GM18873 (cell line): ENCODE measurements at regions not wholly inside any gene's neighbourhood (a gene's known extent, or its start where the extent isn't known, plus 50 kb on each side); places are given as distances from the start of the nearest gene placed in this dataset.

ENCODE experiments used
- ATAC-seq: cut with Tn5 transposase; IDR thresholded peaks from one replicate; pipeline ENCODE4 v1.9.1; 2021; ENCODE audit warnings: mild to moderate bottlenecking, moderate library complexity, moderate number of reproducible peaks; ENCODE audit not compliant: unreplicated experiment, low FRiP score

DNA sequence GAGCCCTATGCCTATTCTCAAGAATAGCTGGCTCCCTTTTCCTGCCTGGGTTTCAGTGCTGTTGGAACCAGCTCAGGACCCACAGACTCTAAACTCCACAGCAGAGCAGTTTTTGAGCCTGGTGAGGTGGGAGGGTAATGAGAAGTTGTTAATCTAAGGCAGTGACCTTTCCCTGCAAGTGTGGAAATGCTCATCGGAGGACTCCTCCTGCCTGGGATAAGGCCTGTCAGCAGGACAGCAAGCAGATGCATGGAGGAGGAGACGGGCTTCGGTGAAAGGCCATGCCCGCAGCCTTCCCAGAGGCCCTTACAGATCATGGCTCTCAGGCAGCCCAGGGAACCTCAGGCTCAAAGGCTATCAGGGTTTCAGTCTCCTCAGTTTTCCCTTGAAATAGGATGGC, 70.0 kb upstream of the SHISA3 start:
- ATAC-seq, result no peak

DNA sequence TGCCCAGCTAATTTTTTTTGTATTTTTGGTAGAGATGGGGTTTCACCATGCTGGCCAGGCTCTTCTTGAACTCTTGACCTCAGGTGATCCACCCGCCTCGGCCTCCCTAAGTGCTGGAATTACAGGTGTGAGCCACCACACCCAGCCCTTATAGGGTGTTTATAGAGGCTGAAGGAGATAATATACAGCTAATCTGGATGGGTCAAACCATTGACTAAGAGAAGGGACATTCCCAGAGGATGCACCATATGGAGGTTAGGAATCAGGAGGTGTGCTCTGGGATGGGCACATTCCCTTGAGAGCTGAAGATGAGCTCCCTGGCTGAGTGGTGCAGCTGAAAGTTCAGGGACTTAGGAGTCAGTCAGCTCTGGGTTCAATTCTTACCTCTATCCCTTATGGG, 68.3 kb upstream of the SHISA3 start:
- no peak for ATAC-seq

DNA sequence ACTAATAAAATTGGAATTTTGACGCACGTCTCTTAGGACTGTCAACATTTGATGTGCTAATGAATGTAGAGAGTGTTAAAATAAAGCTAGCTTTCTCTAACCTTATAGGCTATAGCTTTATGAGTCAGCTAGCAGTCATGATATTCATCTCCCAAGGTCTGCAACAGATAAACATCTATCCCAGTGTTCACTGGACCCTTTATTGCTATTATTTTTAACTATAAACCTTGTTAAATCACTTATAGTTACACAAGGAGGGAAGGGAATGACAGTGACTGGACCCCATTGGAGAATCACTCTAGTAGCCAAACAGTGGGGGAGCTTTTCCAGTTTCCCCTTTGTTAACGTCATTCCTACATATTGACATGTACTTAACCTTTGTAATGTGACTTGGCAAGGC, 67.9 kb upstream of the SHISA3 start:
- no peak for ATAC-seq

DNA sequence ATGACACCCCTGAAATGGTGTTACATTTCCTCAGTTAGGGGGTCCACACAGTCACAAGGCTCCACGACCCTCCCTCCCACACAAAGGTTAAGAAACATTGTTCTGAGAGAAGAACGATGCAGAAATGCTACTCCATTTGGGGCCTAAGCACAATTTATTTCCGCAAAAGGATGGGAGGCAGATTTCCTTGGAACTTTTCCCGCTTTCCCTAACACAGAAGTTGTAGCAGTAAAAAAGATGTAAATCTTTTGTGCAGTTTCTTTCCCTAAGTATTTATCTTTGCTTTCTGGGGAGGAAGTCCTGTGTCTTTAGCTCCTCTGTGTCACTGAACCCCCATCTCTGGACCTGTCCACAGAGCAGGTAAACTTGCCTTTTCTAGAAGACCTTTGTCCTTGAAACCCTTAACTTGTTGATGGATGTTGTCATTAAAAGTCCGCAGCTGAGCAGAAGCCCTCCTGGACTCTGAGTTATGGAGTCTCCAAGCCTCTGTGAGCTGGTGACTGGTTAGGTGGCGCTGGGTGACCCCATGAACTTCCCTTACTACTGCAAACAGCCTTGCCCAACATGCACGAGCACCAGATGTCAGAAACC, 67.2 kb upstream of the SHISA3 start:
- no peak for ATAC-seq

DNA sequence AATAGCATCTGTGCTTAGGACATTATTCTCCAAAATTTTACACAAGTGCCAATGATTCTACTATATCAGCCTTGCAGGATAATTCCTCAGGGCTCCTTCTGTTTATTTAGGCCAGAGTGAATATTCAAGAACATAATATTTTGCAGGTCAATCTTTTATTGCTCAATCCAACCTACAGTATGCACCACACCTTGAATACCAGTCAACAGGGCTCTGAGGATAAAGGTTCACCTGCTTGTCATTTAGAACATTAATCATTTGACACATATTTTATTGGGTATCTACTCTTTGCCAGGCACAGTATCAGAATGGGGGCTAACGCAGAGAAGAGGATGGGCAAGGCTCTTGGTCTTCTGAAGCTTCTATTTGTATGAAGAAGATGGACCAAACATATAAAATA, 66.2 kb upstream of the SHISA3 start:
- ATAC-seq, result no peak

DNA sequence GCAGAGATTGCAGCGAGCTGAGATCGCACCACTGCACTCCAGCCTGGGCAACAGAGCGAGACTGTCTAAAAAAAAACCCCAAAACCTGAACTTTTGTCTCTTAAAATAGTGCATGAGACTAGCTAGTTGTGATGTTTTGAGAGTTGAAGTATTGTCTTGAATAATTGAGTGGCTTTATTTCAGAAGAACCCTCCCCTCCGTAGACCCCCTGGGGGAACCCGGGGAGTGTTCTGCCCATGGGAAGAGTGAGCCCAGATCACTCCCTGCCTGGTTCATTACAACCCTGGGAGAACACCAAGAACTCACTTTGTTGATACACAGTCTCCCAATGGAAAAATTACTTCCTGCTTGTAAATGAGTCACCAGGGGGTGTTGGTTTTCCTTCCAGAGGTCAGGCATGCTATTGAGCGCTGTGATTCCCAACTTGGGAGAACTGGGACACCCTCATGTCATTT, 65.3 kb upstream of the SHISA3 start:
- ATAC-seq, result no peak

DNA sequence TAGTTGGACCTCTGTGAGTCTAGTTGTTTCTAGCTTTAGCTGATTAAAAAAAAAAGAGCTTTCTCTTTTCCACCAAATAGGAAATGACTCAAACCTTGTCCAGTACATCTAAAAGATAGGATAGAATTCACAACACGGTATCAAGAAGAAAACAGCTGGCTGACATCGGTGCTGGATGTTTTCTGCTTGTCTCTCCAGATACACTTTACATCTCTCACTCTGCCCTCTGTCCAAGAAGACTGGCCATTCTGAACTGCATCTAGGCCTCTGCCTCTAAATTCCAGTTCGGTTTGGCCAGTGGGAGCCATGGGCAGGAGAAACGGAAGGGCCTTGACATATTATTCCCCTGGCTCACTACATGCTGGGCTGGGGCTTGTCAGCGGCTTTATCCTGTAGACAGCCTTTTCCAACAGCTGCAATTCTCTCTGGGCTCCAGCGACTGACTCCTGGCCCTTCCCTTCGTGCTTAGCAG, 57.3 kb upstream of the SHISA3 start:
- ATAC-seq, result no peak

DNA sequence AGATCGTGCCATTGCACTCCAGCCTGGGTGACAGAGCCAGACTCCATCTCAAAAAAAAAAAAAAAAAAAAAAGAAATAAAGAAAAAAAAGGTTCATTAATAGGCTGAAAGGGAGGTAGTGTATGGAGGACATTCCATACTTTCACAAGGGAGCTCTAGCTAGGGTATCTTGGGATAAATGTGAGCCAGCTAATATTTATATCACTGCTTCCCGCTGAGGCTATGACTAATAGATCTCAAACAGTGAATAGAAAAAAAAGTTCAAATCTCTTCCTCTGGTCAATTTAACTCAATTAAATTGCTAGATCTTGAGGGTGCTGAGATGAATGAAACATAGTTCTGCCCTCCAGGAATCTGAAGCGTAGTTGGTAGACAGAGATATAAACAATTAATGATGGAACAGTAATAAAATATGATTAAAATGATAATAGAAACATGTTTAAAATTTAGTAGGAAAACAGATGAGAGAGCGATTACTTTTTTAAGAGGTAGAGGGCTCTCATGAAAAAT, 55.7 kb upstream of the SHISA3 start:
- no peak for ATAC-seq

DNA sequence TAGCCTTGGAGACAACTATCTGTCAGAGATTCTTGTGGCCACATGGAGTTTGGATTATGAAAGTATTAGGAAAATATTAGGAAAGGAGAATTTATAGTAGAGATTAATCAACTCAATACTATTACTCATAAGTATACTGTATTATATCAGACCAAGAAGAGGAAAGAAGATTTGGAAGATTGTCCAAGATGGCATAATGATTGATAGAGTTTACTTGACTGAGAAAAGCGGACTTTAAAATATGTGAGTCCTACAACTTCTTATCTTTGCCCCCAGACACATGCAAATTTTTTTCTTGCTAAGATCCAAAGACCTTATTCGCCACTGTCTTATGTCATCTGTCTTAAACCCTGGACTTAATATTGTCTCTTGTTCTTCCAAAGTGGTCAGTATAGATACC, 54.8 kb upstream of the SHISA3 start:
- no peak for ATAC-seq

DNA sequence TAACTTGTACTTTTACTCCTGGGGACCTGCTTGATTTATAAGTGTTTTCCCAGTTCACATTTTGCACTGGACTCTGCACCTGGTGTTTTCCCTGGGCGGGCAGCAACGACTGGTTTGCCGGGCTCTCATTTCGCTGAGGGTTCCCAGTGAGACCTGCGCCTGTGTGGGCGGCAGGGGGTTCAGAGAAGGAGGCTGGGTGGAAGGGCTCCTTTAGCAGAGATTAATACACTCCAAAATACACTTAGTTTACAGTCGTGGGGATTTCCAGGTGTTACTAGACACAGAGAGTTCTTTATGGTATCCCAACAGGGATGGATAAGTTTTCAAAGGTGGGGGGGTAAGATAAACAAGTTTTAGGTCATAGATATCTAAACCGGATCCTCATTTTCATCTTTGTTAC, 53.0 kb upstream of the SHISA3 start:
- ATAC-seq, result no peak

DNA sequence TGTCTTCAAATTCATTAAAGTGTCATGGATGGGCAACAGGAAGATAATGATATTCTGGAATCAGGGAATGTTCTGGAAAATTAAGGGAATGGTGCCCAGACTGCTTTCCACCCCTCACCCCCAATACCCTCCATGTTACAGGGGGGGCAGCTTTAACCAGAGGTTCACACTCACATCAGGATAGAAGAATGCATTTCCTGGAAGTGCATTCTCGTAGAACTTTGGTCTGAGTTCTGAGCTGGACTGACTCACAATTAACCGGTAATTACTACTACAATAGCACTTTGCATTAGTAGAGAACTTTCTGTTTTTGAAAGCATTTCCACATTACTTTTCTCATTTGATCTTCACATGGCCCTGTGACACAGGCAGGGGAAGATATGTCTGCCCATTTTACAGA, 52.5 kb upstream of the SHISA3 start:
- no peak for ATAC-seq

DNA sequence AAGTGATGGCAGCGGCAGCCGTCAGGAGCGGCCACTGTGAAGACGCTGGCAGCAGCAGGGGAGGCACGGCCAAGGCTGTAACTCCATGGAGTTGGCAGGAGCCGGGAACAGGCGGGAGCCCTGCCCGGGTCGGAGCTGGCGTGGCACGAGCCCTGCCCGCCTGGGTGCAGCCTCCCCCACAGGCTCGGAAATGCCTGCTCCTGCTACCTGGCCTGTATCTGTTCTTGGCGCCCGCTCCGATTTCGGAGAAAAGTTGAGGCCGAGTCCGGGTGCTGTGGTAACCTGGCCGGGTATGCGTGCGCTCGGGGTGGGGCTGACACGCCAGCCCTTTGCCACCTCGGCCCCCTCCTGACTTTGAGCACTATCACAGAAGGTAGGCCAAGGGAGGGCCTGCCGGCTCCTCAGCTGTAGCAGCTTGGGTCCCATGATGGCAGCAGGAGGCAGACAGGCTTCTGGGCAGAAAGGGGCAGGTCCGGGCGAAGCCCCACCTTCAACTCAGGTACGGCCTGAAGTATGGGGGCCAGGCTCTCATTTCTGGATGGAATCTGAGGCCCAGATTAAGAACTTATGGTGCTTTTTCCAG, 51.2 kb upstream of the SHISA3 start:
- no peak for ATAC-seq

DNA sequence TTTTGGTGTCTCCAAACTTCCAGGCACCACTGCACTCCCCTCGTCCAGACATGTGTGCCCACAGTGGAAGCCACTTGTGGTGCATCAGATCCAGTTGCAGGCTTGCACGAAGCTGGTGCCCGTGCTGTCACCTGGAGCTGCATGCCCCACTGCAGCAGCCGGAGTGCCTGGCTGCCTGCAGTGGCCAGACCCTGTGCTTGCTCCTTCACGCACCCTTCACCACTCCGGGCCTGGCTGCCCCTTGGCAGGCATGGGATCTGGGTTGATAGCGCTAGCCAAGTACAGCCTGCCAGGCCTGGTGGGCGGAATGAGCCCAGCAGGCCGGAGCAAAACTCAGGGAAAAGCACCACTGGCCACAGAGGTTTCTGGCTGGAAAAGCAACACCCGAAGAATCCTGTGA, 50.2 kb upstream of the SHISA3 start:
- ATAC-seq, result no peak
